HEK293 (cell line): ENCODE measurements at regions not wholly inside any gene's neighbourhood (a gene's known extent, or its start where the extent isn't known, plus 50 kb on each side); places are given as distances from the start of the nearest gene placed in this dataset.

Experiments
- TF ChIP-seq, protein P1 (sequence below): fragments of 450-650 bp; formaldehyde crosslinking; IDR thresholded peaks from 2 replicates; pipeline ENCODE4 v1.5.1; 2016; ENCODE audit warnings: missing biosample characterization, missing genetic modification characterization
- TF ChIP-seq, protein P2 (sequence below): sonication (generic); formaldehyde crosslinking; IDR thresholded peaks from 2 replicates; pipeline ENCODE4 v1.8.1; 2022; ENCODE audit warnings: mild to moderate bottlenecking, moderate library complexity, missing genetic modification reagents

DNA sequence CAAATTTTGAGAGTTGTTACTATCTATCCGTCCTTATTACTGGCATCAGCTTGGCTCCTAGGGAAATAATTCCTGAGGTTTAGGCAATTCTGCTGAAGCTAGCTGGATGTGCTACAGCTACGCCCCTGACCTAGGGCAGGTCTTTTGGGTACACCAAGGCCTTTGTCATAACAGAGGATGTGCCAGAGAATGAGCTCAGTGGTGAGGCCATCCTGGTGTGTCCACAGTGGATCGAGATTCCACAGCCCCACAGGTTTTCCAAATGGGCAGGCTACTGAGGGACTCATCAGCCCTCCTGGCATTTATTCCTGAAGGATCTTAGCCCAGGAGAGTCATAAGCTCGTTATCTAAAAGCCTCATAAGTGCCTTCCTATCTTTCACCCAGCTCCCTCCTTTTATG is 475.2 kb upstream of the USP24 start:
- TF ChIP-seq, protein P1, sequence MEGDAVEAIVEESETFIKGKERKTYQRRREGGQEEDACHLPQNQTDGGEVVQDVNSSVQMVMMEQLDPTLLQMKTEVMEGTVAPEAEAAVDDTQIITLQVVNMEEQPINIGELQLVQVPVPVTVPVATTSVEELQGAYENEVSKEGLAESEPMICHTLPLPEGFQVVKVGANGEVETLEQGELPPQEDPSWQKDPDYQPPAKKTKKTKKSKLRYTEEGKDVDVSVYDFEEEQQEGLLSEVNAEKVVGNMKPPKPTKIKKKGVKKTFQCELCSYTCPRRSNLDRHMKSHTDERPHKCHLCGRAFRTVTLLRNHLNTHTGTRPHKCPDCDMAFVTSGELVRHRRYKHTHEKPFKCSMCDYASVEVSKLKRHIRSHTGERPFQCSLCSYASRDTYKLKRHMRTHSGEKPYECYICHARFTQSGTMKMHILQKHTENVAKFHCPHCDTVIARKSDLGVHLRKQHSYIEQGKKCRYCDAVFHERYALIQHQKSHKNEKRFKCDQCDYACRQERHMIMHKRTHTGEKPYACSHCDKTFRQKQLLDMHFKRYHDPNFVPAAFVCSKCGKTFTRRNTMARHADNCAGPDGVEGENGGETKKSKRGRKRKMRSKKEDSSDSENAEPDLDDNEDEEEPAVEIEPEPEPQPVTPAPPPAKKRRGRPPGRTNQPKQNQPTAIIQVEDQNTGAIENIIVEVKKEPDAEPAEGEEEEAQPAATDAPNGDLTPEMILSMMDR (tag by site-specific recombination), result no peak
- TF ChIP-seq, protein P2, sequence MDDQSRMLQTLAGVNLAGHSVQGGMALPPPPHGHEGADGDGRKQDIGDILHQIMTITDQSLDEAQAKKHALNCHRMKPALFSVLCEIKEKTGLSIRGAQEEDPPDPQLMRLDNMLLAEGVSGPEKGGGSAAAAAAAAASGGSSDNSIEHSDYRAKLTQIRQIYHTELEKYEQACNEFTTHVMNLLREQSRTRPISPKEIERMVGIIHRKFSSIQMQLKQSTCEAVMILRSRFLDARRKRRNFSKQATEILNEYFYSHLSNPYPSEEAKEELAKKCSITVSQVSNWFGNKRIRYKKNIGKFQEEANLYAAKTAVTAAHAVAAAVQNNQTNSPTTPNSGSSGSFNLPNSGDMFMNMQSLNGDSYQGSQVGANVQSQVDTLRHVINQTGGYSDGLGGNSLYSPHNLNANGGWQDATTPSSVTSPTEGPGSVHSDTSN (CRISPR knock-in tag), result no peak
